ENCODE measurements at regions not wholly inside any gene's neighbourhood (a gene's known extent, or its start where the extent isn't known, plus 50 kb on each side); places are given as distances from the start of the nearest gene placed in this dataset.

DNA sequence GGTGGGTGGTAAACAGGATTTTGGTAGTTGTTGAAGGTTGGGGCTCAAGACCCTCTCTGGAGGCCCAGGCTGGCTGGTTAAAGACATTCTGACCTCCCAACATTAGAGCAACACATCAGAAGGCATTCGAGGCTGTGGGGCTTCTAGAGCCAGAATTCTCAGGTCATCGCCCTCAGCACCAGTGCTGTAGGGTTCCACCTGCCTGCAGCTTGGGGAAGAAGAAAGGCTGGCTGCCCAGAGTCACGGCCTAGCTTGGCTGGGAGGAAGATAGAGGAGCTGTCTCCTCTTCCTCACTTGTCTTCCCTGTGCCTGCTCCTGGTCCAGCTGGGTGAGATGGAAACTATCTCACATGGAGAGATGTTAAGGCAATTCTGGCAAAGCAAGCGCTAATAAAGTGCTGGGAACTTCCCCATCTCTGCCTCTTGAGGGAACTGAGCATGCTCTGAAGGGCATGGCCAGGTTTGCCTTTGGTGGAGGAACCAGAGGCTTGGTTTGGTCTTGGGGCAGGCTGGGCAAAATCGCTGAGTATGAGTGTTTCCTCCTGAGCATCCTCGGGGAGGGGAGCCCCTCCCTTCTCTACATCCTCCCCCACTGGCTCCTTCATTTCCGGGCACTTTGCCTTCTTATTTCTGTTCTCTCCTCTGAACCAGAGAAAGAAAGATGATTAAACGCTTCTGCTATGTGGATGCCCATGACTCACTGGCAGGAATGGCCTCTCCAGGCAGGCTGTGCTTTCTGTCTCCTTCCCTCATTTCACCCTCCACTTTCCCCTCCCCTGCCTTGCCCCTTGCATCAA, 509.0 kb upstream of the PODXL start:
- ATAC-seq (ENCODE audit: low read depth) (peak; percentile 93), DNase-seq (peak; percentile 95)
- no peaks in the 10 kb centered on the region for H3K79me1 ChIP-seq (ENCODE audit: low read depth in 1 of 2, low read length in 2 of 2)
- H3K9me3 ChIP-seq (ENCODE audit: control insufficient read depth, insufficient read depth, low read length): no peaks in the 10 kb centered on the region
- peak overlapping the region; percentile 95 for H2BK120ac ChIP-seq (ENCODE audit: low read depth, low read length)
- H4K91ac ChIP-seq (ENCODE audit: insufficient read depth, low read depth, low read length): peak overlapping the region; percentile 98
- no peaks in the 10 kb centered on the region for H3K36me3 ChIP-seq (ENCODE audit: control insufficient read depth, insufficient read depth, low read length)
- intact Hi-C loops (cut with micrococcal nuclease): no loop called here
- H4K5ac ChIP-seq (ENCODE audit: low read depth, low read length): peak overlapping the region; percentile 62
- dilution Hi-C loops (cut with HindIII; ENCODE audit: low sequenced_read_pairs, unreplicated experiment): no loop called here
- H3K23ac ChIP-seq (ENCODE audit: low read depth, low read length): peak overlapping the region; percentile 54
- H3K27me3 ChIP-seq (ENCODE audit: control insufficient read depth, insufficient read depth, low read length): no peaks in the 10 kb centered on the region
- H3K14ac ChIP-seq (replicated peaks; ENCODE audit: low read depth, low read length): 0 out of 2 replicates have a peak overlapping the region, but pooled peaks have one; percentile 35
- no peak overlapping the region for H3K4me3 ChIP-seq (ENCODE audit: insufficient read depth, low read depth, low read length)
- peaks cover 20% of the 10 kb centered on the region for H3K9me1 ChIP-seq (ENCODE audit: insufficient read depth, low read length)
- BruUV-seq (replicated peaks): no TSS peak
- H4K8ac ChIP-seq (ENCODE audit: low read depth in 2 of 2, low read length in 2 of 2): peak overlapping the region; percentile 86 to 92
- H3K18ac ChIP-seq (ENCODE audit: low read depth, low read length): peak overlapping the region; percentile 61
- no peaks in the 10 kb centered on the region for H4K20me1 ChIP-seq (ENCODE audit: insufficient read depth, low read length)
- H3K56ac ChIP-seq (ENCODE audit: extremely low read depth, insufficient read depth, low read length): peak overlapping the region; percentile 81; the same call in 1 of the 2 replicates
- ChIA-PET POLR2A (ENCODE audit: unreplicated experiment) (no interaction called here), CTCF (no interaction called here)
- peak overlapping the region; percentile 74 for H2AK9ac ChIP-seq (replicated peaks; ENCODE audit: low read depth, low read length, poor library complexity)
- H2BK5ac ChIP-seq (ENCODE audit: low read depth, low read length, poor library complexity, severe bottlenecking): peak overlapping the region; percentile 95
- H3K4me2 ChIP-seq (ENCODE audit: low read depth, low read length): peak overlapping the region; percentile 58
- peak overlapping the region; percentile 77 for H3K27ac ChIP-seq (ENCODE audit: insufficient read depth, low read length)
- H2AK5ac ChIP-seq (ENCODE audit: low read depth, low read length): peak overlapping the region; percentile 79
- no peak overlapping the region for H3K9ac ChIP-seq (ENCODE audit: low read depth, low read length)
- H2AFZ ChIP-seq (replicated peaks; ENCODE audit: low read length, poor library complexity): peak overlapping the region; percentile 88
- peaks cover 17% of the 10 kb centered on the region for H3K4me1 ChIP-seq (ENCODE audit: control insufficient read depth, insufficient read depth, low read length)
- peak overlapping the region; percentile 88 for H3K4ac ChIP-seq (ENCODE audit: low read depth, low read length)
- peak overlapping the region; percentile 82 for H2BK20ac ChIP-seq (ENCODE audit: low read depth, low read length)
- WGBS, 2 experiments (ENCODE audit: extremely low coverage in 2 of 2, insufficient read length in 1 of 2): no CpG with 5 or more reads among the region's 8 CpGs
- in situ Hi-C loops (cut with MboI; ENCODE audit: low sequenced_read_pairs): no loop called here
- peak overlapping the region; percentile 96; the same call in 2 of the 3 replicates for H2BK15ac ChIP-seq (ENCODE audit: low read depth, low read length)
- TF ChIP-seq BHLHE40 (IDR thresholded peaks at IDR 0.05; ENCODE audit: low read depth, low read length) (no peak; the same call in 1 of the 2 replicates), SMC3 (IDR thresholded peaks at IDR 0.05; ENCODE audit: low read depth, low read length) (no peak), RFX5 (IDR thresholded peaks at IDR 0.05; ENCODE audit: low read depth, low read length) (no peak), RAD21 (IDR thresholded peaks at IDR 0.05; ENCODE audit: low read length) (peak; percentile 9; the same call in 1 of the 2 replicates), FOS (IDR thresholded peaks at IDR 0.05; ENCODE audit: low read depth, low read length) (peak; percentile 89), MAZ (IDR thresholded peaks at IDR 0.05; ENCODE audit: borderline replicate concordance, low read depth, low read length) (peak; percentile 98), POLR2A (IDR thresholded peaks at IDR 0.05; ENCODE audit: low read depth, low read length) (no peak), MAFK (IDR thresholded peaks at IDR 0.05; ENCODE audit: low read depth, low read length) (peak; percentile 95), MXI1 (IDR thresholded peaks at IDR 0.05; ENCODE audit: borderline replicate concordance, low read depth, low read length) (no peak), RCOR1 (IDR thresholded peaks at IDR 0.05; ENCODE audit: insufficient replicate concordance, low read length) (peak; percentile 38), CEBPB (IDR thresholded peaks at IDR 0.05; ENCODE audit: low read depth, low read length) (0 out of 2 replicates have a peak, but pooled peaks have one; percentile 15), NFE2L2 (IDR thresholded peaks at IDR 0.05; ENCODE audit: low read depth, low read length) (no peak)
- TF ChIP-seq, protein P1, sequence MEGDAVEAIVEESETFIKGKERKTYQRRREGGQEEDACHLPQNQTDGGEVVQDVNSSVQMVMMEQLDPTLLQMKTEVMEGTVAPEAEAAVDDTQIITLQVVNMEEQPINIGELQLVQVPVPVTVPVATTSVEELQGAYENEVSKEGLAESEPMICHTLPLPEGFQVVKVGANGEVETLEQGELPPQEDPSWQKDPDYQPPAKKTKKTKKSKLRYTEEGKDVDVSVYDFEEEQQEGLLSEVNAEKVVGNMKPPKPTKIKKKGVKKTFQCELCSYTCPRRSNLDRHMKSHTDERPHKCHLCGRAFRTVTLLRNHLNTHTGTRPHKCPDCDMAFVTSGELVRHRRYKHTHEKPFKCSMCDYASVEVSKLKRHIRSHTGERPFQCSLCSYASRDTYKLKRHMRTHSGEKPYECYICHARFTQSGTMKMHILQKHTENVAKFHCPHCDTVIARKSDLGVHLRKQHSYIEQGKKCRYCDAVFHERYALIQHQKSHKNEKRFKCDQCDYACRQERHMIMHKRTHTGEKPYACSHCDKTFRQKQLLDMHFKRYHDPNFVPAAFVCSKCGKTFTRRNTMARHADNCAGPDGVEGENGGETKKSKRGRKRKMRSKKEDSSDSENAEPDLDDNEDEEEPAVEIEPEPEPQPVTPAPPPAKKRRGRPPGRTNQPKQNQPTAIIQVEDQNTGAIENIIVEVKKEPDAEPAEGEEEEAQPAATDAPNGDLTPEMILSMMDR (conservative IDR thresholded peaks at IDR 0.05; ENCODE audit: low read depth, low read length): no peak
- TF ChIP-seq, protein P2, sequence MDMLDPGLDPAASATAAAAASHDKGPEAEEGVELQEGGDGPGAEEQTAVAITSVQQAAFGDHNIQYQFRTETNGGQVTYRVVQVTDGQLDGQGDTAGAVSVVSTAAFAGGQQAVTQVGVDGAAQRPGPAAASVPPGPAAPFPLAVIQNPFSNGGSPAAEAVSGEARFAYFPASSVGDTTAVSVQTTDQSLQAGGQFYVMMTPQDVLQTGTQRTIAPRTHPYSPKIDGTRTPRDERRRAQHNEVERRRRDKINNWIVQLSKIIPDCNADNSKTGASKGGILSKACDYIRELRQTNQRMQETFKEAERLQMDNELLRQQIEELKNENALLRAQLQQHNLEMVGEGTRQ (IDR thresholded peaks at IDR 0.05; ENCODE audit: low read depth, low read length): no peak
- TF ChIP-seq, protein P3, sequence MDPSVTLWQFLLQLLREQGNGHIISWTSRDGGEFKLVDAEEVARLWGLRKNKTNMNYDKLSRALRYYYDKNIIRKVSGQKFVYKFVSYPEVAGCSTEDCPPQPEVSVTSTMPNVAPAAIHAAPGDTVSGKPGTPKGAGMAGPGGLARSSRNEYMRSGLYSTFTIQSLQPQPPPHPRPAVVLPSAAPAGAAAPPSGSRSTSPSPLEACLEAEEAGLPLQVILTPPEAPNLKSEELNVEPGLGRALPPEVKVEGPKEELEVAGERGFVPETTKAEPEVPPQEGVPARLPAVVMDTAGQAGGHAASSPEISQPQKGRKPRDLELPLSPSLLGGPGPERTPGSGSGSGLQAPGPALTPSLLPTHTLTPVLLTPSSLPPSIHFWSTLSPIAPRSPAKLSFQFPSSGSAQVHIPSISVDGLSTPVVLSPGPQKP (IDR thresholded peaks at IDR 0.05; ENCODE audit: borderline replicate concordance, low read depth, low read length): no peak

Measured in IMR-90 (cell line).